PC-9 (cell line): ENCODE measurements at regions not wholly inside any gene's neighbourhood (a gene's known extent, or its start where the extent isn't known, plus 50 kb on each side); places are given as distances from the start of the nearest gene placed in this dataset.

ENCODE experiments used
- EZH2 ChIP-seq: fragments of 200-600 bp; sonication (generic); IDR thresholded peaks from 2 replicates; pipeline ENCODE4 v1.8.0; 2017; ENCODE audit warnings: antibody characterized with exemption, low read depth
- TF ChIP-seq, protein P1 (sequence below): fragments of 200-600 bp; sonication (generic); conservative IDR thresholded peaks from 2 replicates; pipeline ENCODE4 v1.6.1; 2017; ENCODE audit warnings: mixed run types, antibody characterized with exemption, mild to moderate bottlenecking, moderate library complexity

DNA sequence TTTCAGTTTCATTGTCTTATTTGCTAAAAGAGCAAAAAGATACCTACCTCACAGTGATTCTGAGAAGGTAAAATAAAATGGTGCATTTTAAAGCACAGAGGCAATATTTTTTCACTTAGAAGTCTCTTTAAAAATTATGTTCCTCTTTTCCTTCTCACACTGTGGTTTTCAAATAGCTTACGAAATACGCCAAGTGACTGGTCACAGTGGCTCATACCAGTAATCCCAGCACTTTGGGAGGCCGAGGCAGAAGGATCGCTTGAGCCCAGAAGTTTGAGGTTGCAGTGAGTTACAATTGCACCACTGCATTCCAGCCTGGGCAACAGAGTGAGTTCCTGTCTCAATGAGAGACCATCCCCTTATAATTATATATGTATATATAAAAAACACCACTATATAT is 372.6 kb downstream of the FBXO8 start:
- TF ChIP-seq, protein P1, sequence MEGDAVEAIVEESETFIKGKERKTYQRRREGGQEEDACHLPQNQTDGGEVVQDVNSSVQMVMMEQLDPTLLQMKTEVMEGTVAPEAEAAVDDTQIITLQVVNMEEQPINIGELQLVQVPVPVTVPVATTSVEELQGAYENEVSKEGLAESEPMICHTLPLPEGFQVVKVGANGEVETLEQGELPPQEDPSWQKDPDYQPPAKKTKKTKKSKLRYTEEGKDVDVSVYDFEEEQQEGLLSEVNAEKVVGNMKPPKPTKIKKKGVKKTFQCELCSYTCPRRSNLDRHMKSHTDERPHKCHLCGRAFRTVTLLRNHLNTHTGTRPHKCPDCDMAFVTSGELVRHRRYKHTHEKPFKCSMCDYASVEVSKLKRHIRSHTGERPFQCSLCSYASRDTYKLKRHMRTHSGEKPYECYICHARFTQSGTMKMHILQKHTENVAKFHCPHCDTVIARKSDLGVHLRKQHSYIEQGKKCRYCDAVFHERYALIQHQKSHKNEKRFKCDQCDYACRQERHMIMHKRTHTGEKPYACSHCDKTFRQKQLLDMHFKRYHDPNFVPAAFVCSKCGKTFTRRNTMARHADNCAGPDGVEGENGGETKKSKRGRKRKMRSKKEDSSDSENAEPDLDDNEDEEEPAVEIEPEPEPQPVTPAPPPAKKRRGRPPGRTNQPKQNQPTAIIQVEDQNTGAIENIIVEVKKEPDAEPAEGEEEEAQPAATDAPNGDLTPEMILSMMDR: no peak
- TF ChIP-seq EZH2: no peak
